ENCODE measurements at regions not wholly inside any gene's neighbourhood (a gene's known extent, or its start where the extent isn't known, plus 50 kb on each side); places are given as distances from the start of the nearest gene placed in this dataset.

- no peaks in the 10 kb centered on the region for H4K20me1 ChIP-seq (replicated peaks; ENCODE audit: insufficient read depth)
- H3K79me2 ChIP-seq (replicated peaks; ENCODE audit: insufficient read depth): no peaks in the 10 kb centered on the region
- H3K36me3 ChIP-seq (ENCODE audit: insufficient read depth): no peaks in the 10 kb centered on the region
- no peak overlapping the region for H3K27ac ChIP-seq (ENCODE audit: low read depth)
- DNase-seq (ENCODE audit: low spot score) (no peak), ATAC-seq (no peak)
- Mint-ChIP-seq H3K9me3 (no peaks in the 10 kb centered on the region), H3K27ac (no peak overlapping the region), H3K4me1 (peaks cover 11% of the 10 kb centered on the region), H3K36me3 (ENCODE audit: low read depth) (no peaks in the 10 kb centered on the region), H3K4me3 (no peak overlapping the region), H3K27me3 (ENCODE audit: insufficient read depth, low read depth, poor library complexity) (peaks cover 2% of the 10 kb centered on the region)
- peaks cover 1% of the 10 kb centered on the region; the same call in 1 of the 2 replicates for H3K4me1 ChIP-seq (ENCODE audit: insufficient read depth)
- H2AFZ ChIP-seq: peak overlapping the region; percentile 38; the same call in 1 of the 2 replicates
- H3K4me3 ChIP-seq: no peak overlapping the region
- no peaks in the 10 kb centered on the region for H3K9me2 ChIP-seq (ENCODE audit: insufficient read depth)
- no peaks in the 10 kb centered on the region for H3K27me3 ChIP-seq (ENCODE audit: insufficient read depth)
- no peak overlapping the region for H3K4me2 ChIP-seq
- no peak for TF ChIP-seq JUNB (IDR thresholded peaks at IDR 0.05; ENCODE audit: unreplicated experiment)
- no peak for TF ChIP-seq ETS1 (IDR thresholded peaks at IDR 0.05)
- no peak for TF ChIP-seq NANOG (IDR thresholded peaks at IDR 0.05; ENCODE audit: borderline replicate concordance)
- no peak for TF ChIP-seq EZH2 (IDR thresholded peaks at IDR 0.05; ENCODE audit: low read depth, unreplicated experiment)
- no peak for TF ChIP-seq EZH2phosphoT487 (IDR thresholded peaks at IDR 0.05; ENCODE audit: unreplicated experiment)
- TF ChIP-seq CREB1 (CRISPR knock-in tag; IDR thresholded peaks at IDR 0.05; ENCODE audit: low read depth): no peak
- TF ChIP-seq ZNF462 (CRISPR knock-in tag; IDR thresholded peaks at IDR 0.05): no peak
- TF ChIP-seq ZNF331 (CRISPR knock-in tag; IDR thresholded peaks at IDR 0.05; ENCODE audit: low read depth): no peak
- TF ChIP-seq ZNF114 (CRISPR knock-in tag; IDR thresholded peaks at IDR 0.05): no peak
- TF ChIP-seq POLR2AphosphoS5 (IDR thresholded peaks at IDR 0.05; ENCODE audit: low read depth): no peak
- TF ChIP-seq CTCF (conservative IDR thresholded peaks at IDR 0.05; ENCODE audit: low read depth in 2 of 2): no peak
- no peaks in the 10 kb centered on the region for H3F3A ChIP-seq (replicated peaks; ENCODE audit: low read depth)
These were observed 282.5 kb upstream of the PLXNA2 start for GRCh38 chr1:208526613-208527125.

All from GM23338 (cell line).